ENCODE measurements at regions not wholly inside any gene's neighbourhood (a gene's known extent, or its start where the extent isn't known, plus 50 kb on each side); places are given as distances from the start of the nearest gene placed in this dataset.
"Not testable (repeated sequence)": the region's sequence is repeated elsewhere in the genome, so short reads cannot be mapped to it uniquely, and the experiment has no call there.

DNA sequence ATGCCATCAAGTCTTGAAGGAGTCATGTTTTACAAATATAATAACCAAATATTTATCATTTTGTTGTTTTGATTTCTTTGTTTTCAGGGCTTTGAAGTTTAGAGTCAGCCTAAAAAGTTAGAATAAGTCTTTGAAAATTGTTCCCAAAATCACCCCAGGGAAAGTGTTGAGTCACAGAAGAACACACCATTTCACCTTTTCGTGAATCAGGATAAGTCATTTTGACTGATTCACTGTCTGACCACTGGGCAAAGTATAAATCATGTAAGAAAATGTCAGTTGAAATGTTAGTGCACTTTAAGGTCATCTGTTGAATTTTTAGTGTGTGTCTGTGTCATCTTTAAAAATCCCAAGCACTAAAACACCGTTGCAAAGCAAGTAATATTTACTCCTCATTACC is 1320.1 kb downstream of the RPA4 start:
- Mint-ChIP-seq H3K27me3 (ENCODE audit: unreplicated experiment) (no peaks in the 10 kb centered on the region), H3K27ac (ENCODE audit: unreplicated experiment) (no peak overlapping the region)

DNA sequence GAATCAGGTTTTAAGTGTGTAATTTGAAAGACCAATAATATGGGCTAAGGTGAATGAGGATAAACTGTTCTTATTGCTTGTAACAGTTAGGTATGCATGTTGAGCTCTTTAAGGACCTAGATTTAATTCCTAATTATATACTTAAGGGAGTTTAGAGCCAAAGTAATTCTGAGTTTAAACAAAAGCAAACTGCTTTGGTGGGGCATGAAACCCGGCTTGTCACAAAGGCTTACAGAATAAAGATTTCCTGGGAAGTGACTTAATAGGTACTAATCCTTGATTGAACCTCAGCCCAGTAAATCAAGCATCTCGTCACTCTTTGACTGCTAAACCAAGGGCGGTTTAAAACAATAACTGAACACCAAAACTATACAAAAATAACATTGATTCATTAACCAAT is 1324.2 kb downstream of the RPA4 start:
- Mint-ChIP-seq H3K27ac (ENCODE audit: unreplicated experiment) (no peak overlapping the region), H3K27me3 (ENCODE audit: unreplicated experiment) (no peaks in the 10 kb centered on the region), H3K4me1 (ENCODE audit: low read depth, unreplicated experiment) (no peaks in the 10 kb centered on the region), H3K36me3 (ENCODE audit: unreplicated experiment) (no peaks in the 10 kb centered on the region), H3K9me3 (ENCODE audit: unreplicated experiment) (no peaks in the 10 kb centered on the region), H3K4me3 (ENCODE audit: unreplicated experiment) (no peak overlapping the region)
- TF ChIP-seq, protein P1, sequence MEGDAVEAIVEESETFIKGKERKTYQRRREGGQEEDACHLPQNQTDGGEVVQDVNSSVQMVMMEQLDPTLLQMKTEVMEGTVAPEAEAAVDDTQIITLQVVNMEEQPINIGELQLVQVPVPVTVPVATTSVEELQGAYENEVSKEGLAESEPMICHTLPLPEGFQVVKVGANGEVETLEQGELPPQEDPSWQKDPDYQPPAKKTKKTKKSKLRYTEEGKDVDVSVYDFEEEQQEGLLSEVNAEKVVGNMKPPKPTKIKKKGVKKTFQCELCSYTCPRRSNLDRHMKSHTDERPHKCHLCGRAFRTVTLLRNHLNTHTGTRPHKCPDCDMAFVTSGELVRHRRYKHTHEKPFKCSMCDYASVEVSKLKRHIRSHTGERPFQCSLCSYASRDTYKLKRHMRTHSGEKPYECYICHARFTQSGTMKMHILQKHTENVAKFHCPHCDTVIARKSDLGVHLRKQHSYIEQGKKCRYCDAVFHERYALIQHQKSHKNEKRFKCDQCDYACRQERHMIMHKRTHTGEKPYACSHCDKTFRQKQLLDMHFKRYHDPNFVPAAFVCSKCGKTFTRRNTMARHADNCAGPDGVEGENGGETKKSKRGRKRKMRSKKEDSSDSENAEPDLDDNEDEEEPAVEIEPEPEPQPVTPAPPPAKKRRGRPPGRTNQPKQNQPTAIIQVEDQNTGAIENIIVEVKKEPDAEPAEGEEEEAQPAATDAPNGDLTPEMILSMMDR (IDR thresholded peaks at IDR 0.05; ENCODE audit: partially characterized antibody, unreplicated experiment) = no peak
- DNase-seq = no peak

More for the DNA sequence above, 1320.1 kb downstream of the RPA4 start:
- no peak for DNase-seq
- Mint-ChIP-seq H3K4me1 (ENCODE audit: low read depth, unreplicated experiment) (no peaks in the 10 kb centered on the region), H3K36me3 (ENCODE audit: unreplicated experiment) (no peaks in the 10 kb centered on the region), H3K9me3 (ENCODE audit: unreplicated experiment) (no peaks in the 10 kb centered on the region), H3K4me3 (ENCODE audit: unreplicated experiment) (no peak overlapping the region)
- TF ChIP-seq, protein P1 (IDR thresholded peaks at IDR 0.05; ENCODE audit: partially characterized antibody, unreplicated experiment) = no peak

DNA sequence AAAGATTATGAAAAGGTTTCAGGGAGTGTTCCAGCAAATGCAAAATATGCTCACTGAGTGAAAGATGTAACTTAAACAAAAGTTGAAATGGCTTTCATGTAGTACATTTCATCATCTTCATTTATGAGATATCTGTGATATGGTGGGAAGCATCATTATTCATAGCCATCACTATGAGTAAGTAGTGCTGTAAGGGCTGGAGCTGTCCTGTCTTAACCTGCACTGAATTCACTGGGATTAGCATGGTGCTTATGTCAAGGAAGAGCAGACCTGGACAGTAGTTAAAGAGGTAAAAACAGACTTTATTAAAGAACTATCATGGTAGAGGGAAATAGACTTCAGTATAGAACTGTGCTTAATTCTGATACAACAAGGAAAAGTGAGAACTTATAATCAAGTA is 1347.3 kb downstream of the RPA4 start:
- DNase-seq = no peak
- H3K27ac Mint-ChIP-seq (ENCODE audit: unreplicated experiment) = no peak overlapping the region
- no peak overlapping the region for H3K4me3 Mint-ChIP-seq (ENCODE audit: unreplicated experiment)
- no peaks in the 10 kb centered on the region for H3K4me1 Mint-ChIP-seq (ENCODE audit: low read depth, unreplicated experiment)
- peaks cover 3% of the 10 kb centered on the region for H3K9me3 Mint-ChIP-seq (ENCODE audit: unreplicated experiment)
- no peaks in the 10 kb centered on the region for H3K27me3 Mint-ChIP-seq (ENCODE audit: unreplicated experiment)
- TF ChIP-seq, protein P1 (IDR thresholded peaks at IDR 0.05; ENCODE audit: partially characterized antibody, unreplicated experiment) = no peak
- H3K36me3 Mint-ChIP-seq (ENCODE audit: unreplicated experiment) = no peaks in the 10 kb centered on the region

DNA sequence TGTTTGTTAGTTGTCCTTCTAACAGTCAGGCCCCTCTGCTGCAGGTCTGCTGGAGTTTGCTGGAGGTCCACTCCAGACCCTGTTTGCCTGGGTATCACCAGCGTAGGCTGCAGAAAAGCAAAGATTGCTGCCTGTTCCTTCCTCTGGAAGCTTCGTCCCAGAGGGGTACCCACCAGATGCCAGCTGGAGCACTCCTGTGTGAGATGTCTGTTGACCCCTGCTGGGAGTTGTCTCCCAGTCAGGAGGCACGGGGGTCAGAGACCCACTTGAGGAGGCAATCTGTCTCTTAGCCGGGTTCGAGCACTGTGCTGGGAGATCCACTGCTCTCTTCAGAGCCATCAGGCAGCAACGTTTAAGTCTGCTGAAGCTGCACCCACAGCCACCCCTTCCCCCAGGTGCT is 1356.4 kb downstream of the RPA4 start:
- H3K27ac Mint-ChIP-seq (ENCODE audit: unreplicated experiment) = not testable (repeated sequence)

DNA sequence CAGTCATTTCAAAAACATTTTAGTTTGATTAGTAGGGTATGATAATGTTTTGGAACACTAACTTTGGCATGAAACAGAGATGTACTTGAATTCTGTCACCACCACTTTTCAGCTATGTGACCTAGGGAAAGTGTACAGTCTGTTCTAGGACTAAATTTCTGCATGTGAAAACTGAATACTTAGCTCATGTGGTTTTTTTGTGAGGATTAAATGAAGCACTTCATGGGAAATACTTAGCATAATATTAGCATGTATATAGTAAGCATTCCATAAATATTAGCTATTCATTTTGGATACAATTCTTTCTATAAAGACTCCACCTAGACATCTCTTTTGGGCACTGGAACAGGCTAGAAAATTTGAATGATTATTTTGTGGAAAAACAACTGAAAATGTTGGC is 1379.4 kb downstream of the RPA4 start:
- TF ChIP-seq, protein P1 (IDR thresholded peaks at IDR 0.05; ENCODE audit: partially characterized antibody, unreplicated experiment) = no peak
- Mint-ChIP-seq H3K4me1 (ENCODE audit: low read depth, unreplicated experiment) (no peaks in the 10 kb centered on the region), H3K4me3 (ENCODE audit: unreplicated experiment) (no peak overlapping the region), H3K9me3 (ENCODE audit: unreplicated experiment) (peaks cover 1% of the 10 kb centered on the region), H3K27ac (ENCODE audit: unreplicated experiment) (no peak overlapping the region), H3K27me3 (ENCODE audit: unreplicated experiment) (peaks cover 2% of the 10 kb centered on the region), H3K36me3 (ENCODE audit: unreplicated experiment) (peaks cover 7% of the 10 kb centered on the region)
- no peak for DNase-seq

More for the DNA sequence above, 1356.4 kb downstream of the RPA4 start:
- not testable (repeated sequence) for DNase-seq; H3K4me1 Mint-ChIP-seq (ENCODE audit: low read depth, unreplicated experiment); H3K4me3 Mint-ChIP-seq (ENCODE audit: unreplicated experiment); H3K9me3 Mint-ChIP-seq (ENCODE audit: unreplicated experiment); H3K27me3 Mint-ChIP-seq (ENCODE audit: unreplicated experiment); H3K36me3 Mint-ChIP-seq (ENCODE audit: unreplicated experiment)

DNA sequence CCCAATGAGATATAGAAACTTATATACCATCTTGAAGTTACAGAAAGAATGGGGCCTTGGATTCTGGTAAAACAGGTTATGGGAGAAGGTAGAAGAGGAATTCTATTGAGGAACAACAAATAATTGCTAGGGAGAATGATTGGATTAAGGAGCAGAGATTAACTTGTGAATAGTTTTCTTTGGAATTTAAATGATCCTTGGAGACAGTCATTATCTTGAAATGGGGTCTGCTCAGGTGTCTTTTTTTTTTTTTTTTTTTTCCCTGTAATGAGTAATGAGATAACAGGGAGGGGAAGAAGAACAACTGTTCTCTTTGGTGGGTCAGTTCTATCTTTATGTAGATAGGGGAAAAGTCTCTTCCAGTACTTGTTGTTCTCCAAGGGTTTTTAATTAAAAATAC is 1406.0 kb downstream of the RPA4 start:
- H3K36me3 Mint-ChIP-seq (ENCODE audit: unreplicated experiment) = peaks cover 3% of the 10 kb centered on the region
- no peaks in the 10 kb centered on the region for H3K27me3 Mint-ChIP-seq (ENCODE audit: unreplicated experiment)
- H3K4me1 Mint-ChIP-seq (ENCODE audit: low read depth, unreplicated experiment) = no peaks in the 10 kb centered on the region
- no peak for DNase-seq
- no peaks in the 10 kb centered on the region for H3K9me3 Mint-ChIP-seq (ENCODE audit: unreplicated experiment)
- TF ChIP-seq, protein P1 (IDR thresholded peaks at IDR 0.05; ENCODE audit: partially characterized antibody, unreplicated experiment) = no peak
- H3K27ac Mint-ChIP-seq (ENCODE audit: unreplicated experiment) = no peak overlapping the region
- no peak overlapping the region for H3K4me3 Mint-ChIP-seq (ENCODE audit: unreplicated experiment)

Data from glutamatergic neuron (in vitro differentiated cells).